ENCODE measurements at regions not wholly inside any gene's neighbourhood (a gene's known extent, or its start where the extent isn't known, plus 50 kb on each side); places are given as distances from the start of the nearest gene placed in this dataset.

DNA sequence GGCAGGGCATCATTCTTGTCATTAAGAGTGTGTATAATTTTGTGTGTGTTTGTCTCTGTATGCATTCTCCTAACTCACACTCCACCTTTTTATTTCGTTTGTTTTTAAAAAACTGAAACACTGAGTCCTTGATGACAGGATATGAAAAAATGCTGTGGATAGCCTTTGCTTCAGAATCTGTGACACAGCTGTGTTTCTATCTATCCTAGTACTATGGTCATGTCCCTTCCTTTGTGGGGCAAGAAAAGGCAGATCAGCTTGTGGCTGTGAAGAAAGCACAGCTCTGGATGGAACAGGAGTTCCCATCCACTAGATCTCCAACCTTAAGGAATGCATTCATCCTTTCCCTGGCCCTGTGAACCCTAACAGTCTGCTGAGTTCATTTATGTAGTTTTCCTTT, 60.3 kb downstream of the OTOL1 start:
- TF ChIP-seq, protein P1, sequence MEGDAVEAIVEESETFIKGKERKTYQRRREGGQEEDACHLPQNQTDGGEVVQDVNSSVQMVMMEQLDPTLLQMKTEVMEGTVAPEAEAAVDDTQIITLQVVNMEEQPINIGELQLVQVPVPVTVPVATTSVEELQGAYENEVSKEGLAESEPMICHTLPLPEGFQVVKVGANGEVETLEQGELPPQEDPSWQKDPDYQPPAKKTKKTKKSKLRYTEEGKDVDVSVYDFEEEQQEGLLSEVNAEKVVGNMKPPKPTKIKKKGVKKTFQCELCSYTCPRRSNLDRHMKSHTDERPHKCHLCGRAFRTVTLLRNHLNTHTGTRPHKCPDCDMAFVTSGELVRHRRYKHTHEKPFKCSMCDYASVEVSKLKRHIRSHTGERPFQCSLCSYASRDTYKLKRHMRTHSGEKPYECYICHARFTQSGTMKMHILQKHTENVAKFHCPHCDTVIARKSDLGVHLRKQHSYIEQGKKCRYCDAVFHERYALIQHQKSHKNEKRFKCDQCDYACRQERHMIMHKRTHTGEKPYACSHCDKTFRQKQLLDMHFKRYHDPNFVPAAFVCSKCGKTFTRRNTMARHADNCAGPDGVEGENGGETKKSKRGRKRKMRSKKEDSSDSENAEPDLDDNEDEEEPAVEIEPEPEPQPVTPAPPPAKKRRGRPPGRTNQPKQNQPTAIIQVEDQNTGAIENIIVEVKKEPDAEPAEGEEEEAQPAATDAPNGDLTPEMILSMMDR (IDR thresholded peaks at IDR 0.05) = no peak
- no peak for TF ChIP-seq POLR2A (IDR thresholded peaks at IDR 0.05)
